OCI-M1 (cell line): ENCODE measurements at regions not wholly inside any gene's neighbourhood (a gene's known extent, or its start where the extent isn't known, plus 50 kb on each side); places are given as distances from the start of the nearest gene placed in this dataset.

Experiments used
- DNase-seq: peaks from one replicate; lab custom pipeline; 2025; lab: John Stamatoyannopoulos, UW

GRCh38 chr7:47147213-47147631 is 434.7 kb downstream of the TNS3 start:
- no peak for DNase-seq

GRCh38 chr7:47145982-47146381 is 435.9 kb downstream of the TNS3 start:
- no peak for DNase-seq

- peak; percentile 57 for DNase-seq
Observed at GRCh38 chr7:47145186-47145725, 436.7 kb downstream of the TNS3 start.

GRCh38 chr7:47143339-47143738 is 438.6 kb downstream of the TNS3 start:
- no peak for DNase-seq

GRCh38 chr7:47142867-47143175 is 439.1 kb downstream of the TNS3 start:
- DNase-seq = no peak

- peak; percentile 71 for DNase-seq
Observed at GRCh38 chr7:47142169-47142866, 439.6 kb downstream of the TNS3 start.

- DNase-seq = no peak
Observed at GRCh38 chr7:47132471-47132870, 449.4 kb downstream of the TNS3 start.

GRCh38 chr7:47128700-47129099 is 453.2 kb downstream of the TNS3 start:
- no peak for DNase-seq

GRCh38 chr7:47125529-47125928 is 456.4 kb downstream of the TNS3 start:
- DNase-seq = no peak

- DNase-seq = no peak
Observed at GRCh38 chr7:47119261-47119865, 462.5 kb downstream of the TNS3 start.

- no peak for DNase-seq
Observed at GRCh38 chr7:47104206-47104549, 477.7 kb downstream of the TNS3 start.

- DNase-seq = no peak
Observed at GRCh38 chr7:47103498-47104205, 478.3 kb downstream of the TNS3 start.

GRCh38 chr7:47102331-47102841 is 479.5 kb downstream of the TNS3 start:
- DNase-seq = peak; percentile 13

GRCh38 chr7:47100817-47101435 is 481.0 kb downstream of the TNS3 start:
- peak; percentile 83 for DNase-seq

GRCh38 chr7:47100148-47100816 is 481.6 kb downstream of the TNS3 start:
- no peak for DNase-seq

GRCh38 chr7:47097431-47097830 is 484.5 kb downstream of the TNS3 start:
- no peak for DNase-seq

- DNase-seq = no peak
Observed at GRCh38 chr7:47095946-47096345, 486.0 kb downstream of the TNS3 start.

- no peak for DNase-seq
Observed at GRCh38 chr7:47094462-47094861, 487.4 kb downstream of the TNS3 start.

GRCh38 chr7:47093320-47094234 is 488.3 kb downstream of the TNS3 start:
- no peak for DNase-seq

- DNase-seq = no peak
Observed at GRCh38 chr7:47092336-47092735, 489.6 kb downstream of the TNS3 start.

- DNase-seq = no peak
Observed at GRCh38 chr7:47091141-47091540, 490.8 kb downstream of the TNS3 start.
